ENCODE measurements at regions not wholly inside any gene's neighbourhood (a gene's known extent, or its start where the extent isn't known, plus 50 kb on each side); places are given as distances from the start of the nearest gene placed in this dataset.

- DNase-seq (ENCODE audit: extremely low read depth, insufficient read length) = no peak
- TF ChIP-seq CTCF (IDR thresholded peaks at IDR 0.05; ENCODE audit: insufficient read depth, low read length, poor library complexity, severe bottlenecking) = no peak
Observed at GRCh38 chr10:31621733-31622132, 302.7 kb downstream of the ZEB1 start.

GRCh38 chr10:31620226-31621151 lies 301.5 kb downstream of the ZEB1 start:
- peak; percentile 32 for TF ChIP-seq CTCF (IDR thresholded peaks at IDR 0.05; ENCODE audit: insufficient read depth, low read length, poor library complexity, severe bottlenecking)
- H3K27me3 ChIP-seq (replicated peaks; ENCODE audit: control insufficient read depth, insufficient read depth, low read length) = no peaks in the 10 kb centered on the region
- H3K36me3 ChIP-seq (ENCODE audit: control insufficient read depth, insufficient read depth, low read length) = no peaks in the 10 kb centered on the region
- no peak overlapping the region for H3K4me3 ChIP-seq (replicated peaks; ENCODE audit: low read depth, low read length)
- no peak for DNase-seq (ENCODE audit: extremely low read depth, insufficient read length)

More at GRCh38 chr10:31621733-31622132, 302.7 kb downstream of the ZEB1 start:
- H3K4me3 ChIP-seq (replicated peaks; ENCODE audit: low read depth, low read length) = no peak overlapping the region
- H3K36me3 ChIP-seq (ENCODE audit: control insufficient read depth, insufficient read depth, low read length) = no peaks in the 10 kb centered on the region
- H3K27me3 ChIP-seq (replicated peaks; ENCODE audit: control insufficient read depth, insufficient read depth, low read length) = no peaks in the 10 kb centered on the region

GRCh38 chr10:31619531-31620061 lies 300.6 kb downstream of the ZEB1 start:
- no peak for TF ChIP-seq CTCF (IDR thresholded peaks at IDR 0.05; ENCODE audit: insufficient read depth, low read length, poor library complexity, severe bottlenecking)
- Histone ChIP-seq H3K4me3 (replicated peaks; ENCODE audit: low read depth, low read length) (no peak overlapping the region), H3K27me3 (replicated peaks; ENCODE audit: control insufficient read depth, insufficient read depth, low read length) (no peaks in the 10 kb centered on the region), H3K36me3 (ENCODE audit: control insufficient read depth, insufficient read depth, low read length) (no peaks in the 10 kb centered on the region)
- DNase-seq (ENCODE audit: extremely low read depth, insufficient read length) = no peak

- Histone ChIP-seq H3K4me3 (replicated peaks; ENCODE audit: low read depth, low read length) (no peak overlapping the region), H3K27me3 (replicated peaks; ENCODE audit: control insufficient read depth, insufficient read depth, low read length) (no peaks in the 10 kb centered on the region), H3K36me3 (ENCODE audit: control insufficient read depth, insufficient read depth, low read length) (no peaks in the 10 kb centered on the region)
- DNase-seq (ENCODE audit: extremely low read depth, insufficient read length) = no peak
- TF ChIP-seq CTCF (IDR thresholded peaks at IDR 0.05; ENCODE audit: insufficient read depth, low read length, poor library complexity, severe bottlenecking) = no peak
Observed at GRCh38 chr10:31618541-31619291, 299.7 kb downstream of the ZEB1 start.

GRCh38 chr10:31617757-31618156 lies 298.7 kb downstream of the ZEB1 start:
- TF ChIP-seq CTCF (IDR thresholded peaks at IDR 0.05; ENCODE audit: insufficient read depth, low read length, poor library complexity, severe bottlenecking) = no peak
- H3K27me3 ChIP-seq (replicated peaks; ENCODE audit: control insufficient read depth, insufficient read depth, low read length) = no peaks in the 10 kb centered on the region
- no peaks in the 10 kb centered on the region for H3K36me3 ChIP-seq (ENCODE audit: control insufficient read depth, insufficient read depth, low read length)
- H3K4me3 ChIP-seq (replicated peaks; ENCODE audit: low read depth, low read length) = no peak overlapping the region
- no peak for DNase-seq (ENCODE audit: extremely low read depth, insufficient read length)

Measured in GM06990 (cell line).